ENCODE measurements at regions not wholly inside any gene's neighbourhood (a gene's known extent, or its start where the extent isn't known, plus 50 kb on each side); places are given as distances from the start of the nearest gene placed in this dataset.

- no peak for TF ChIP-seq FOXK1 (CRISPR knock-in tag; IDR thresholded peaks at IDR 0.05)
- no peak for TF ChIP-seq OVOL2 (CRISPR knock-in tag; IDR thresholded peaks at IDR 0.05; ENCODE audit: borderline replicate concordance)
- no peak for TF ChIP-seq ETV6 (CRISPR knock-in tag; IDR thresholded peaks at IDR 0.05)
- no peak for TF ChIP-seq ZNF532 (CRISPR knock-in tag; IDR thresholded peaks at IDR 0.05; ENCODE audit: borderline replicate concordance)
- no peak for TF ChIP-seq SMAD4 (CRISPR knock-in tag; IDR thresholded peaks at IDR 0.05)
- TF ChIP-seq, protein P1, sequence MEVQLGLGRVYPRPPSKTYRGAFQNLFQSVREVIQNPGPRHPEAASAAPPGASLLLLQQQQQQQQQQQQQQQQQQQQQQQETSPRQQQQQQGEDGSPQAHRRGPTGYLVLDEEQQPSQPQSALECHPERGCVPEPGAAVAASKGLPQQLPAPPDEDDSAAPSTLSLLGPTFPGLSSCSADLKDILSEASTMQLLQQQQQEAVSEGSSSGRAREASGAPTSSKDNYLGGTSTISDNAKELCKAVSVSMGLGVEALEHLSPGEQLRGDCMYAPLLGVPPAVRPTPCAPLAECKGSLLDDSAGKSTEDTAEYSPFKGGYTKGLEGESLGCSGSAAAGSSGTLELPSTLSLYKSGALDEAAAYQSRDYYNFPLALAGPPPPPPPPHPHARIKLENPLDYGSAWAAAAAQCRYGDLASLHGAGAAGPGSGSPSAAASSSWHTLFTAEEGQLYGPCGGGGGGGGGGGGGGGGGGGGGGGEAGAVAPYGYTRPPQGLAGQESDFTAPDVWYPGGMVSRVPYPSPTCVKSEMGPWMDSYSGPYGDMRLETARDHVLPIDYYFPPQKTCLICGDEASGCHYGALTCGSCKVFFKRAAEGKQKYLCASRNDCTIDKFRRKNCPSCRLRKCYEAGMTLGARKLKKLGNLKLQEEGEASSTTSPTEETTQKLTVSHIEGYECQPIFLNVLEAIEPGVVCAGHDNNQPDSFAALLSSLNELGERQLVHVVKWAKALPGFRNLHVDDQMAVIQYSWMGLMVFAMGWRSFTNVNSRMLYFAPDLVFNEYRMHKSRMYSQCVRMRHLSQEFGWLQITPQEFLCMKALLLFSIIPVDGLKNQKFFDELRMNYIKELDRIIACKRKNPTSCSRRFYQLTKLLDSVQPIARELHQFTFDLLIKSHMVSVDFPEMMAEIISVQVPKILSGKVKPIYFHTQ (CRISPR knock-in tag; IDR thresholded peaks at IDR 0.05): no peak
- no peak for TF ChIP-seq GTF2I (CRISPR knock-in tag; conservative IDR thresholded peaks at IDR 0.05)
- H3K4me1 Mint-ChIP-seq: no peaks in the 10 kb centered on the region
- H3K27ac Mint-ChIP-seq: no peak overlapping the region
- H3K27me3 Mint-ChIP-seq (ENCODE audit: low read depth): no peaks in the 10 kb centered on the region; the same call in 1 of the 2 replicates
- H3K4me3 Mint-ChIP-seq: no peak overlapping the region
- H3K9me3 Mint-ChIP-seq: peaks cover 22% of the 10 kb centered on the region
- POLR2A ChIA-PET: no interaction called here
- ATAC-seq (no peak), DNase-seq (ENCODE audit: low spot score) (no peak)
- CTCF ChIA-PET: no interaction called here
- peaks cover 16% of the 10 kb centered on the region for H3K36me3 Mint-ChIP-seq
Measured at GRCh38 chrX:143429131-143429530, 88.1 kb downstream of the SPANXN3 start.

GRCh38 chrX:143401160-143401559 lies 116.1 kb downstream of the SPANXN3 start:
- DNase-seq (ENCODE audit: low spot score): no peak
- peaks cover 6% of the 10 kb centered on the region for H3K9me3 Mint-ChIP-seq
- POLR2A ChIA-PET: no interaction called here

More at GRCh38 chrX:143401160-143401559, 116.1 kb downstream of the SPANXN3 start:
- TF ChIP-seq ATF2 (CRISPR knock-in tag; IDR thresholded peaks at IDR 0.05; ENCODE audit: borderline replicate concordance, low read depth): no peak
- TF ChIP-seq, protein P2, sequence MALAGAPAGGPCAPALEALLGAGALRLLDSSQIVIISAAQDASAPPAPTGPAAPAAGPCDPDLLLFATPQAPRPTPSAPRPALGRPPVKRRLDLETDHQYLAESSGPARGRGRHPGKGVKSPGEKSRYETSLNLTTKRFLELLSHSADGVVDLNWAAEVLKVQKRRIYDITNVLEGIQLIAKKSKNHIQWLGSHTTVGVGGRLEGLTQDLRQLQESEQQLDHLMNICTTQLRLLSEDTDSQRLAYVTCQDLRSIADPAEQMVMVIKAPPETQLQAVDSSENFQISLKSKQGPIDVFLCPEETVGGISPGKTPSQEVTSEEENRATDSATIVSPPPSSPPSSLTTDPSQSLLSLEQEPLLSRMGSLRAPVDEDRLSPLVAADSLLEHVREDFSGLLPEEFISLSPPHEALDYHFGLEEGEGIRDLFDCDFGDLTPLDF (CRISPR knock-in tag; IDR thresholded peaks at IDR 0.05): no peak
- no peak for TF ChIP-seq ERG (CRISPR knock-in tag; IDR thresholded peaks at IDR 0.05)
- TF ChIP-seq, protein P3, sequence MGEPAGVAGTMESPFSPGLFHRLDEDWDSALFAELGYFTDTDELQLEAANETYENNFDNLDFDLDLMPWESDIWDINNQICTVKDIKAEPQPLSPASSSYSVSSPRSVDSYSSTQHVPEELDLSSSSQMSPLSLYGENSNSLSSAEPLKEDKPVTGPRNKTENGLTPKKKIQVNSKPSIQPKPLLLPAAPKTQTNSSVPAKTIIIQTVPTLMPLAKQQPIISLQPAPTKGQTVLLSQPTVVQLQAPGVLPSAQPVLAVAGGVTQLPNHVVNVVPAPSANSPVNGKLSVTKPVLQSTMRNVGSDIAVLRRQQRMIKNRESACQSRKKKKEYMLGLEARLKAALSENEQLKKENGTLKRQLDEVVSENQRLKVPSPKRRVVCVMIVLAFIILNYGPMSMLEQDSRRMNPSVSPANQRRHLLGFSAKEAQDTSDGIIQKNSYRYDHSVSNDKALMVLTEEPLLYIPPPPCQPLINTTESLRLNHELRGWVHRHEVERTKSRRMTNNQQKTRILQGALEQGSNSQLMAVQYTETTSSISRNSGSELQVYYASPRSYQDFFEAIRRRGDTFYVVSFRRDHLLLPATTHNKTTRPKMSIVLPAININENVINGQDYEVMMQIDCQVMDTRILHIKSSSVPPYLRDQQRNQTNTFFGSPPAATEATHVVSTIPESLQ (CRISPR knock-in tag; IDR thresholded peaks at IDR 0.05): no peak
- no peak for TF ChIP-seq GRHL2 (CRISPR knock-in tag; IDR thresholded peaks at IDR 0.05; ENCODE audit: insufficient replicate concordance, severe bottlenecking)
- no peak for TF ChIP-seq NR3C1 (CRISPR knock-in tag; conservative IDR thresholded peaks at IDR 0.05; ENCODE audit: low read depth)
- TF ChIP-seq FOXK1 (CRISPR knock-in tag; IDR thresholded peaks at IDR 0.05): no peak
- H3K4me1 Mint-ChIP-seq: no peaks in the 10 kb centered on the region
- H3K36me3 Mint-ChIP-seq: peaks cover 4% of the 10 kb centered on the region; the same call in 1 of the 2 replicates
- no peak overlapping the region for H3K27ac Mint-ChIP-seq
- CTCF ChIA-PET: no interaction called here
- no peaks in the 10 kb centered on the region; the same call in 1 of the 2 replicates for H3K27me3 Mint-ChIP-seq (ENCODE audit: low read depth)
- ATAC-seq: no peak
- no peak overlapping the region for H3K4me3 Mint-ChIP-seq

Data from WTC11 (cell line).